C4-2B (cell line): ENCODE measurements at regions not wholly inside any gene's neighbourhood (a gene's known extent, or its start where the extent isn't known, plus 50 kb on each side); places are given as distances from the start of the nearest gene placed in this dataset.

Source experiments
- H3K27ac ChIP-seq: fragments of 450-650 bp; 2 replicates; pipeline ENCODE4 v1.5.1; 2017
- CTCF ChIP-seq: fragments of 450-650 bp; conservative IDR thresholded peaks from 2 replicates; pipeline ENCODE4 v1.5.1; 2017; ENCODE audit warnings: mild to moderate bottlenecking
- ZFX ChIP-seq: fragments of 450-650 bp; IDR thresholded peaks from 2 replicates; pipeline ENCODE4 v1.6.1; 2017

GRCh38 chr5:171644536-171644935, 141.1 kb upstream of the SMIM23 start:
- no peak overlapping the region for H3K27ac ChIP-seq
- TF ChIP-seq ZFX, result no peak
- TF ChIP-seq CTCF, result no peak

GRCh38 chr5:171646102-171647042, 139.2 kb upstream of the SMIM23 start:
- no peak for TF ChIP-seq ZFX
- no peak overlapping the region for H3K27ac ChIP-seq

- no peak for TF ChIP-seq ZFX
- no peak for TF ChIP-seq CTCF
- no peak overlapping the region for H3K27ac ChIP-seq
These were observed 138.3 kb upstream of the SMIM23 start for GRCh38 chr5:171647043-171647903.

- no peak overlapping the region for H3K27ac ChIP-seq
- TF ChIP-seq CTCF, result no peak
These were observed 137.7 kb upstream of the SMIM23 start for GRCh38 chr5:171647904-171648260.

- H3K27ac ChIP-seq, result no peak overlapping the region
- TF ChIP-seq ZFX, result no peak
- no peak for TF ChIP-seq CTCF
These were observed 137.1 kb upstream of the SMIM23 start for GRCh38 chr5:171648279-171649074.

GRCh38 chr5:171649075-171649401, 136.6 kb upstream of the SMIM23 start:
- H3K27ac ChIP-seq, result no peak overlapping the region
- TF ChIP-seq ZFX (no peak), CTCF (no peak)

GRCh38 chr5:171650597-171650996, 135.0 kb upstream of the SMIM23 start:
- TF ChIP-seq CTCF (no peak), ZFX (no peak)
- no peak overlapping the region for H3K27ac ChIP-seq
